Naive thymus-derived CD8-positive, alpha-beta T cell (primary cell): ENCODE measurements at regions not wholly inside any gene's neighbourhood (a gene's known extent, or its start where the extent isn't known, plus 50 kb on each side); places are given as distances from the start of the nearest gene placed in this dataset.
"Not testable (repeated sequence)": the region's sequence is repeated elsewhere in the genome, so short reads cannot be mapped to it uniquely, and the experiment has no call there.

ENCODE experiments used
- ATAC-seq, 2 donors: fragments of 150-1000 bp; cut with Tn5 transposase in 1 of 2; sonication (Bioruptor Pico), chemical (Tn5 transposase) in 1 of 2; 1 replicate in 1 of 2; 2 replicates in 1 of 2; pipeline ENCODE4 v1.10.0; 2021; ENCODE audit warnings: mild to moderate bottlenecking in 2 of 2, moderate library complexity in 2 of 2
- POLR2A ChIA-PET: fragments of 350-600 bp; sonication (Branson Sonifier 250); formaldehyde crosslinking; loops from one replicate; lab custom pipeline; 2021; ENCODE audit warnings: antibody characterized with exemption; lab: Charles Lee
- DNase-seq, 10 donors: peaks; one replicate each; pipeline versions ENCODE4 v3.0.0 to v3.0.0-alpha.2; 2020 to 2022
- H3K27ac Mint-ChIP-seq, 10 donors: one replicate each; pipeline ENCODE4 v1.8.0; 2020 to 2022; ENCODE audit warnings: mild to moderate bottlenecking in 10 of 10, mixed read lengths in 10 of 10, moderate library complexity in 4 of 10, inconsistent platforms in 1 of 10
- H3K27me3 Mint-ChIP-seq, 5 donors: one replicate each; pipeline ENCODE4 v1.8.0; 2021 to 2022; ENCODE audit warnings: mixed read lengths in 5 of 5
- H3K36me3 Mint-ChIP-seq, 3 donors: one replicate each; pipeline ENCODE4 v1.8.0; 2020 to 2022; ENCODE audit warnings: mixed read lengths in 3 of 3, mild to moderate bottlenecking in 2 of 3, inconsistent platforms in 1 of 3
- H3K4me1 Mint-ChIP-seq, 4 donors: one replicate each; pipeline ENCODE4 v1.8.0; 2021 to 2022; ENCODE audit warnings: mixed read lengths in 4 of 4
- H3K4me3 Mint-ChIP-seq, 10 donors: one replicate each; pipeline ENCODE4 v1.8.0; 2020 to 2022; ENCODE audit warnings: mild to moderate bottlenecking in 10 of 10, mixed read lengths in 10 of 10, moderate library complexity in 6 of 10, inconsistent platforms in 1 of 10
- H3K9me3 Mint-ChIP-seq, 9 donors: one replicate each; pipeline ENCODE4 v1.8.0; 2020 to 2022; ENCODE audit warnings: mixed read lengths in 9 of 9, mild to moderate bottlenecking in 3 of 9, inconsistent platforms in 1 of 9, moderate library complexity in 1 of 9

DNA sequence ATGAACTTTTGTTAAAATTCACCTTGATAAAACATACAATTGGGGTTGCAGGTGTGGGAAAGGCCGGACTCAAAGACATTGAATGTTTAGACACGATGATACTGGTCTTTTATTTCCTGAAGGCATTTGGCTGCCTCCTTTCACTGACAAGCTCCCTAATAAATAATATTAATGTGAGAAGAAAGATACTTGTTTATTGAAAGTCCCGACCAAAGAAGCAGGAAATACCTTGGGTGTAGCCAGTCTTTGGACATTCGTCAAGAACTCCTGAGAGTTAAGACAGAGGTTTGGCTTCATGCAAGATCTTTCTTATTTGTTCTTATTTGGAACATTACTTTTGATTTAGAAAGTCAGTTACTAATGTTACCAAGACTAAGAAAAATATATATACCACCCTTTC is 1133.8 kb upstream of the SEL1L start:
- no peaks in the 10 kb centered on the region for H3K4me1 Mint-ChIP-seq
- no peak overlapping the region for H3K27ac Mint-ChIP-seq
- POLR2A ChIA-PET: no interaction called here
- ATAC-seq: no peak
- H3K9me3 Mint-ChIP-seq: peaks cover 0 to 10% (median 6%) of the 10 kb centered on the region in 9 donors
- H3K27me3 Mint-ChIP-seq: no peaks in the 10 kb centered on the region
- DNase-seq: no peak
- peaks cover 0 to 5% (median 0%) of the 10 kb centered on the region in 3 donors for H3K36me3 Mint-ChIP-seq
- H3K4me3 Mint-ChIP-seq: no peak overlapping the region

DNA sequence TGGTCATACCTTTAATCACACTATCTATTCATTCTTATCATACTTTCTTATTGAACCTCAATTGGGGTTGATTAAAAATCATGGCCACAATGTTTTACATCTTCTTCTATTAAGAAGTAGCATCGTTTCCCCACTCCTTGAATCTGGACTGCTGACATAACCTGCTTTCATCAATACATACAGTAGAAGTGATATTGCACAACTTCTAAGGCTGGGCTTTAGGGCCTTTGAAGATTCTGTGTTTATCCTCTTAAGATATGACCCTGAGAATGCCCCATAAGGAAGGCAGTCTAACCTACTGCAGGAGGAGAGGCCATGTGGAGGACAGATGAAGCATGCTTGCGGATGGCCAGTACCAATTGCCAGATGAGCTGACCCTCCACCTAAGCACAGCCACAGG is 1142.8 kb upstream of the SEL1L start:
- no peak for ATAC-seq
- Mint-ChIP-seq H3K36me3 (no peaks in the 10 kb centered on the region), H3K27ac (no peak overlapping the region), H3K4me3 (no peak overlapping the region), H3K27me3 (no peaks in the 10 kb centered on the region), H3K9me3 (peaks cover 0 to 11% (median 0%) of the 10 kb centered on the region in 9 donors), H3K4me1 (no peaks in the 10 kb centered on the region)
- POLR2A ChIA-PET: no interaction called here
- DNase-seq: no peak

DNA sequence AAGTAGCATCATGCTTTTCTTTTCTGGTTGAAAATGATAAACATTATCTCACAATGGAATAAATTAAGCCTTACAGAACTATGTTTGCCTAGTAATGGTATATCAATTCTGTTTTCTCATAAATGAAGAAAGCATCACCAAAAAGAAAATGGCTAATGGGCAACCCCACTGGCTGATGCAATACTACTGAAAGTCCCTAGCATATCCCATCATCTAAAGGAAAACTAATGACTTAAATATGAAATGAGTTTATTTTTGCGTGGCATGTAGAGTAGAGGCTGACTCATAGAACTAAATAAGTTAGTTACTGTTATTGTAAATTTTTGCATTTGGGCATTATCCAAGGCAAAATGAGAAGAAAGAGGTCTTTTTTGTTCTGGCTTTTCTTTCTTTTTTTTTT is 1156.3 kb upstream of the SEL1L start:
- POLR2A ChIA-PET: no interaction called here
- DNase-seq: no peak
- H3K4me3 Mint-ChIP-seq: no peak overlapping the region
- H3K27me3 Mint-ChIP-seq: no peaks in the 10 kb centered on the region
- H3K4me1 Mint-ChIP-seq: no peaks in the 10 kb centered on the region
- H3K36me3 Mint-ChIP-seq: peaks cover 0 to 1% (median 0%) of the 10 kb centered on the region in 3 donors
- H3K9me3 Mint-ChIP-seq: peaks cover 2 to 15% (median 8%) of the 10 kb centered on the region in 9 donors
- ATAC-seq: no peak
- H3K27ac Mint-ChIP-seq: no peak overlapping the region

DNA sequence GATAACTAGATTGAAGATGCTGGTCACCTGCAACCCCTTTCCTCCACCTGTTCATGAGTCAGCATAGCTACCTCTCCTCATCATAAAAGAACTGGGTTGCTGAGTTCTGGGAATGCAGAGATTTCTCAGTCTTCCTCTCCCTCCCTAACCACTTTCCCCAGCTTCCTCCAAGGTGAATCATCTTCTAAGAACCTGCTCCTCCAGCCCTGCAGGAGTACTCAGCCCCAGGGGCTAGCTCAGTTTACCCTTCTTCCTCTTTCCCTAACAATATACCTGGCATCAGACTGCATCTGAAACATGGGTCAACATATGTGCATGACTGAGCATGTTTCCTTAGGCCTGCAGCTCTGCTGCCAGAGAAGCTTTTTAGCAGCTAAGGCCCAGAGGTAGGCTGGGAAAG is 1157.5 kb upstream of the SEL1L start:
- POLR2A ChIA-PET, H3K4me3 Mint-ChIP-seq, H3K27ac Mint-ChIP-seq, ATAC-seq, DNase-seq, H3K4me1 Mint-ChIP-seq, H3K27me3 Mint-ChIP-seq, H3K36me3 Mint-ChIP-seq: not testable (repeated sequence)
- H3K9me3 Mint-ChIP-seq: peaks cover 0 to 16% (median 10%) of the 10 kb centered on the region in 9 donors

DNA sequence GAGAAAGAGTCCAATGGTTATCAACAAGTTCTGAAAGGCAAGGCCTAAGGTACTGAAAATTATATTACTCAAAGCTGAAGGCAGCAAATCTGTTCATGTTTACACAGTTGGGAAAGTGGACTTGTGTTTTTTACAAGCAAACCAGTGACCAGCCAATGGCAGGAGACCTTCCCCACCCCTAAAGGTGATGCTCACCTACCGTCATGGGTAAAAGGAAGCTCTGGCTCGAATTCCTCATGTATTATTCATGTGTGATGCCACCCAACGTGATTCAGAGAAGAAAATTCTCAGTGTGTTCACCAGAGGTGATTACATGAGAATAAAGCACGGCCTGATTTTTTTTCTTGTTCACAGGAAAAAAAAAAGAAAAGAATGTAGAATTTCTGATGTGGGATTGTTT is 1161.2 kb upstream of the SEL1L start:
- Mint-ChIP-seq H3K36me3 (no peaks in the 10 kb centered on the region), H3K4me1 (no peaks in the 10 kb centered on the region), H3K9me3 (peaks cover 4 to 24% (median 8%) of the 10 kb centered on the region in 9 donors), H3K4me3 (no peak overlapping the region), H3K27ac (no peak overlapping the region), H3K27me3 (no peaks in the 10 kb centered on the region)
- ATAC-seq: no peak
- DNase-seq: no peak
- POLR2A ChIA-PET: no interaction called here

DNA sequence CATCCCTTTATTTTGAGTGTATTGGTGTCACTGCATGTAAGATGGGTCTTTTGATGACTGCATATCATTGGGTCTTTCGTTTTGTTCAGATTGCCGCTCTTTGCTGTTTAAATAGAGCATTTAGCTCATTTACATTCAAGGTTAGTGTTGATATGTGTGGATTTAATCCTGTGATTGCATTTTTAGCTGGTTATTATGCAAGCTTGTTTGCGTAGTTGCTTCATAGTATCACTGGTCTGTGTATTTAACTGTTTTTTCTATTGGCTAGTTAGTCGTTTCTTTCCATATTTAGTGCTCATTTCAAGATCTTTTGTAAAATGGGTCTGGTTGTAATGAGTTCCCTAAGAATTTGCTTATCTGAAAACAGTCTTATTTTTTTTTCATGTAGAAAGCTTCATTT is 1170.6 kb upstream of the SEL1L start:
- peaks cover 5 to 41% (median 13%) of the 10 kb centered on the region in 9 donors for H3K9me3 Mint-ChIP-seq
- DNase-seq (no peak), ATAC-seq (no peak)
- H3K27me3 Mint-ChIP-seq: peaks cover 0 to 1% (median 0%) of the 10 kb centered on the region in 5 donors
- no peaks in the 10 kb centered on the region for H3K36me3 Mint-ChIP-seq
- H3K27ac Mint-ChIP-seq: no peak overlapping the region
- no peaks in the 10 kb centered on the region for H3K4me1 Mint-ChIP-seq
- POLR2A ChIA-PET: no interaction called here
- no peak overlapping the region for H3K4me3 Mint-ChIP-seq

DNA sequence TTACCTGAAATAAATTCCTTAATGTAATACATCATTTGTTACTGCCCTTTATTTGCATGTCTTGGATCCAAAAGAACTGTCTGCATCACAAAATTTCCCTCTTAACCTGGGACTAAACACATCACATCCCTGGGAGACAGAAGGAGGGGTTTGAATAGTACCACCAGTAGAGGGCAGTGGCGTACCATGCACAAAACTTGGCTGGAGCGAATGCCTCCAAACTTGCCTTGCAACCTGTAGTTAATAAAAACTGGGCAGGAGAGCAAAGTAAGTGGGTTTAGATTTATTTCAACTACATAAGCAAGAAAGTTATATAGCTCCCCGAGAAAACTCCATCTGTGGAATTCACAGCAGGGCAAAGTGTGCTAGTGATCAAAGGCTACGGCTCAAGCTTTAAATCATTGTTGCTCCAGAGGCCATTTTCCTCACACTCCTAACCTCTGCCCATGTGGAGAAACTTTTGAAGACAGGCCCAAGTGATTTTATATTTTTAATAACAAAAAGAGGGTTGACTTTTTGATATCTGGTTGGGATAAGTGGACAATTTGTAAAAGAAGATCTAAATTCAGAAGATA is 1176.7 kb upstream of the SEL1L start:
- no peaks in the 10 kb centered on the region for H3K27me3 Mint-ChIP-seq
- POLR2A ChIA-PET: no interaction called here
- no peak overlapping the region for H3K4me3 Mint-ChIP-seq
- H3K27ac Mint-ChIP-seq: no peak overlapping the region
- H3K36me3 Mint-ChIP-seq: no peaks in the 10 kb centered on the region
- H3K9me3 Mint-ChIP-seq: peaks cover 0 to 14% (median 3%) of the 10 kb centered on the region in 9 donors
- ATAC-seq (no peak), DNase-seq (no peak)
- no peaks in the 10 kb centered on the region for H3K4me1 Mint-ChIP-seq

DNA sequence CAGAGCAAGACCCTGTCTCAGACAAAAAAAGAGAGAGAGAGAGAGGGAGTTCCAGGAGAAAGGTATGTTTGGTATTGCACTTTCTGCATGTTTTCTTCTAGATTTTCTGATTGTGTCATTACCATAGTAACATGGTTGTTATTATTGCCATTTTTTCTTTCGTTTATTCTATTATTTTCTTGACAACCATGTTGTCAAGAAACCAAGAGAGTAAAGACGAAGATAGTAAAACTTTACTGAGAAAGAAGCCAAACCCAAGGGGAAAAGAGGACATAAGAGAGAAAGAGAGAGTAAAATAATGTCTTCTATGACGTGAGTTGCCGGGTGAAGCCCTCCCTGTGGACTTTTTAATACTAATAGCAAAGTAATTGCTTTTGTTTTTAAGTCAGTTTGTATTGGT is 1186.0 kb upstream of the SEL1L start:
- no peaks in the 10 kb centered on the region for H3K27me3 Mint-ChIP-seq
- ATAC-seq (no peak), DNase-seq (no peak)
- H3K4me3 Mint-ChIP-seq: no peak overlapping the region
- no peak overlapping the region for H3K27ac Mint-ChIP-seq
- no peaks in the 10 kb centered on the region for H3K4me1 Mint-ChIP-seq
- peaks cover 0 to 15% (median 5%) of the 10 kb centered on the region in 9 donors for H3K9me3 Mint-ChIP-seq
- POLR2A ChIA-PET: no interaction called here
- no peaks in the 10 kb centered on the region for H3K36me3 Mint-ChIP-seq

DNA sequence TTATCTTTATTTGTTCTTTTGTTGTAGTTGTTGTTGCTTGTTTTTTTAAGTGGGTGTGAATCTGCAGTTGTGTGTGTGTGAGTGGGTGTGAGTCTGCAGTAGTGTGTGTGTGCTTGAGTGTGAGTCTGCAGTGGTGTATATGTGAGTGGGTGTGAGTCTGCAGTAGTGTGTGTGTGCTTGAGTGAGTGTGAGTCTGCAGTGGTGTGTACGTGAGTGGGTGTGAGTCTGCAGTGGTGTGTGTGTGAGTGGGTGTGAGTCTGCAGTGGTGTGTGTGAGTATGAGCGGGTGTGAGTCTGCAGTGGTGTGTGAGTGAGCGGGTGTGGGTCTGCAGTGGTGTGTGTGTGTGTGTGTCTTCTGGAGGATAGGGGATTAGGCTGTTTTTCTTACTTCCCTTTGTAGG is 1186.8 kb upstream of the SEL1L start:
- ATAC-seq (no peak), DNase-seq (no peak)
- Mint-ChIP-seq H3K36me3 (no peaks in the 10 kb centered on the region), H3K27me3 (no peaks in the 10 kb centered on the region), H3K27ac (no peak overlapping the region), H3K4me3 (no peak overlapping the region), H3K9me3 (peaks cover 0 to 23% (median 7%) of the 10 kb centered on the region in 9 donors), H3K4me1 (peaks cover 0 to 2% (median 0%) of the 10 kb centered on the region in 4 donors)
- POLR2A ChIA-PET: no interaction called here

DNA sequence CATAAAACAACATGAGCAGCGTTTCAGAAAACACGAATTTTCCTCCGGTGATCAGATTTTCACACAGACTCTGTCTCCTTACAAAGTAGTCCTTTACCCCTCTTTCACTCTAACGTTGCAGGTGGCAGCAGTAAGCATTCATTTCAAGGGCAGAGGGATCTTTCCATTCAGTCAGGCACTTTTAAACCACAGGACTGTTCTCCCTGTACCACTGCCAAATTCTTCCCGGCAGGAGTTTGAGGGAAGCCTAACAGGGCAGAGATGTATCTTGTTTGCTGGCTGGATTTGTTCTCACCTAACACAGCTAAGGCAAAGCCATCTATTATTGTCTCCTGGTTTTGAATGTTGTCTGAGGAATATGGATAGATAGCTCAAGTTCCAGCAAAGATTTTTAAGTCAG is 1187.3 kb upstream of the SEL1L start:
- Mint-ChIP-seq H3K36me3 (no peaks in the 10 kb centered on the region), H3K9me3 (peaks cover 0 to 24% (median 7%) of the 10 kb centered on the region in 9 donors), H3K27ac (no peak overlapping the region), H3K27me3 (no peaks in the 10 kb centered on the region), H3K4me1 (peaks cover 0 to 2% (median 0%) of the 10 kb centered on the region in 4 donors), H3K4me3 (no peak overlapping the region)
- no peak for DNase-seq
- ATAC-seq: no peak
- POLR2A ChIA-PET: no interaction called here

DNA sequence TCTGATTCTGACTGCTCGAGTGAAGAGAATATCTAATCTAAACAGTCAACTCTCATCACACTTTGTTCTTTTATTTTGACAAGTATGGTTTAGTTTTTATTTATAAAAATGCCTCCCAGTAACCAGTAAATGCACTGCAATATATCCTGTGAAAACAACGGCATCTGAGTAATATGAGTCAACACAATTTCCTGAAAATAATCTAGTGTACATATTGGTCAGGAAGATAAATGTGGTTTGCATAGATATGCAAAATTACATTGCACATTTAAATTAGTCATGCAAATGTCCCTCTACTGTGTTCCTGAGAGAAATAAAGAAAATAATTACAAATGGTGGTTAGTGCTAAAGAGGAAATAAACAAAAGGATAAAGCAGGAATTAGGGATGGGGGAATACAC is 1190.7 kb upstream of the SEL1L start:
- Mint-ChIP-seq H3K4me1 (peaks cover 0 to 2% (median 0%) of the 10 kb centered on the region in 4 donors), H3K27ac (no peak overlapping the region), H3K4me3 (no peak overlapping the region), H3K9me3 (peaks cover 0 to 27% (median 7%) of the 10 kb centered on the region in 9 donors), H3K27me3 (no peaks in the 10 kb centered on the region), H3K36me3 (no peaks in the 10 kb centered on the region)
- DNase-seq (no peak), ATAC-seq (no peak)
- POLR2A ChIA-PET: no interaction called here

DNA sequence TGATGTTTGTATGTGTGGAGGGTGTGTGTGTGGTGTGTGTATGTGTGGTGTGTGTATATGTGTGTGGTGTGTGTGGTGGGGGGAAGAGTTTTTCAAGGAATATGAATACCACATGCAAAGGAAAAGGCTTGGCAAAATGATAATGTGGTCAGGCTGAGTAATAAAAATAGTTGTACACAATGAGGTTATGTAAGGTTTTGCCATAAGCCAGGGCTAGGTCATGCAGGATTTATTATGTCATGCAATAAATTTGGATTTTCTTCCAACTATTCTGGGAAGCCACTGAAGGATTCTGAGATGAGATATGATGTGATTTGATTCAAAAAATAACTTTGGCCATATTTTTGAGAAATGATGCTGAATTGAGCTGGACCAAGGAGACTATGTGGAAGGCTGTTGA is 1191.6 kb upstream of the SEL1L start:
- POLR2A ChIA-PET: no interaction called here
- no peak for ATAC-seq
- H3K36me3 Mint-ChIP-seq: no peaks in the 10 kb centered on the region
- H3K4me1 Mint-ChIP-seq: peaks cover 0 to 2% (median 0%) of the 10 kb centered on the region in 4 donors
- H3K27ac Mint-ChIP-seq: no peak overlapping the region
- no peaks in the 10 kb centered on the region for H3K27me3 Mint-ChIP-seq
- no peak for DNase-seq
- H3K9me3 Mint-ChIP-seq: peaks cover 0 to 24% (median 9%) of the 10 kb centered on the region in 9 donors
- no peak overlapping the region for H3K4me3 Mint-ChIP-seq

DNA sequence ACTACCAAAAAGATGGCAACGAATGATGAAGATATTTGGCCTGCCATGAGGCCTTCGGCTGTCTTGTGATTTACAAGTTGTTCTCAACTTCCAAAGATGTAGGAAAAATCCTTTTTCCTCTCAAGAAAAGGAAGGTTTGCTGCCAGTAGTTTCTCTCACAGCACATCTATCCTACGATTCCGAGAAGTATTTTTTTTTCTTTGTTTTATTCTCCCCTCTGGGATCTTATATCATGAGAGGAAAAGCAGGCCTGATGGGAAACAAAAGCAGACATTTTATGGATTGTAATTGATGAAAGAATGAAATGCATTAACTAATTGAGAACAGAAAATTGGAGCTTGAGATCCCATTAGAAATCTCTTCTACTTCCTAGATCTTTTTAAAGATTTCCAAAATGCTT is 1197.9 kb upstream of the SEL1L start:
- ATAC-seq (no peak), DNase-seq (no peak)
- Mint-ChIP-seq H3K4me1 (no peaks in the 10 kb centered on the region), H3K27me3 (no peaks in the 10 kb centered on the region), H3K4me3 (no peak overlapping the region), H3K9me3 (peaks cover 0 to 28% (median 14%) of the 10 kb centered on the region in 9 donors), H3K27ac (no peak overlapping the region), H3K36me3 (no peaks in the 10 kb centered on the region)
- POLR2A ChIA-PET: no interaction called here

DNA sequence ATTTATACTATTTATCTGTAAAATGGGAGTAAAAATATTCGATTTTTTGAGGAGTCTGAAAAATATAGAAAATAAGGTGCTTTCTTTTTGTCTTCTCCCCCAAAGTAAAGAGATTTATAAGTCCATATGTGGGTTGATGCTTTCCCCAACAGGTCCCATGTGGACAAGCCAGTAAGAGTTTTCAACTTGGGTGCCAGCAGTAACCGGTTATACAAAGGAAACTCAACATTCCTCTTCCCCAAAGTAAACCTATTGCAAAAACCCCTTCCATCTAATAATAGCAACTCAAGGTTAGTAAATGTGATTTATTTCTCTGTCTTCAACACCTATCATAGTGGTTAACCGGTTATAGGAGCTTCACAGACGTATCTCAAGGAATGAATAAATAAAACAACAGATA is 1206.9 kb upstream of the SEL1L start:
- POLR2A ChIA-PET: no interaction called here
- H3K27ac Mint-ChIP-seq: no peak overlapping the region
- DNase-seq (no peak), ATAC-seq (no peak)
- H3K27me3 Mint-ChIP-seq: no peaks in the 10 kb centered on the region
- peaks cover 0 to 18% (median 7%) of the 10 kb centered on the region in 9 donors for H3K9me3 Mint-ChIP-seq
- H3K4me1 Mint-ChIP-seq: no peaks in the 10 kb centered on the region
- H3K36me3 Mint-ChIP-seq: no peaks in the 10 kb centered on the region
- H3K4me3 Mint-ChIP-seq: no peak overlapping the region
